Pancreas (tissue), 10 donors: ENCODE measurements at regions not wholly inside any gene's neighbourhood (a gene's known extent, or its start where the extent isn't known, plus 50 kb on each side); places are given as distances from the start of the nearest gene placed in this dataset.

Source experiments
- ATAC-seq, 4 donors: fragments of 200-7000 bp; cut with Tn5 transposase; one replicate each; pipeline versions ENCODE4 v1.8.0 to v1.9.1; 2020; ENCODE audit warnings: mild to moderate bottlenecking in 4 of 4, moderate library complexity in 4 of 4
- DNase-seq, 6 donors: peaks; one replicate each; pipeline ENCODE4 v3.0.0-alpha.2; 2020
- FAIRE-seq: peaks from 2 replicates; lab custom pipeline; 2012; peaks lifted over from hg19 to GRCh38; lab: Jason Lieb, UNC
- H3K27ac ChIP-seq, 4 donors: fragments of 200-600 bp; sonication (generic); 1 replicate in 3 of 4; 2 replicates in 1 of 4; pipeline versions ENCODE4 v1.5.0 to v1.8.0; 2020
- H3K27me3 ChIP-seq, 4 donors: fragments of 200-600 bp; one replicate each; pipeline ENCODE4 v1.8.0; 2021
- H3K36me3 ChIP-seq, 3 donors: fragments of 200-600 bp; sonication (generic) in 1 of 3; one replicate each; pipeline versions ENCODE4 v1.5.0 to v1.8.0; 2020 to 2021
- H3K4me1 ChIP-seq, 3 donors: fragments of 200-600 bp; one replicate each; pipeline ENCODE4 v1.8.0; 2021
- H3K4me3 ChIP-seq, 4 donors: fragments of 200-600 bp; sonication (generic) in 2 of 4; one replicate each; pipeline versions ENCODE4 v1.5.0 to v1.8.0; 2020 to 2021
- H3K9me3 ChIP-seq, 4 donors: fragments of 200-600 bp; one replicate each; pipeline ENCODE4 v1.8.0; 2021
- CTCF ChIP-seq, 4 donors: fragments of 200-600 bp; sonication (generic) in 3 of 4; IDR thresholded peaks; one replicate each; pipeline versions ENCODE4 v1.5.0 to v1.8.0; 2021; ENCODE audit warnings: antibody characterized with exemption in 4 of 4
- WGBS, 2 donors: extraction: QIAGEN DNeasy Blood & Tissue Kit; methylation state at CpG; one replicate each; pipeline ENCODE4 v1.1.7; 2013; 5-methylcytosine and 5-hydroxymethylcytosine counted together
- intact Hi-C, 3 donors: fragments of 100-400 bp; cut with DNase I; formaldehyde crosslinking; loops; one replicate each; pipeline versions ENCODE4 v1.11.1 to v1.14.2; 2022
- donor health status: healthy with polysubstance abuse.
- donor health status: DM: no; HTN: no; CAD: no; lungs with moderate emphysema.
- donor health status: DM: no; HTN: no; CAD: no.
- donor health status: control.
- donor health status: control.
- donor health status: Bipolar disorder and iron deficiency.
- donor health status: DM: yes; HTN: yes; CAD: no.
- donor health status: DM: no; HTN: no; CAD: no.
- donor health status: DM: no; HTN: no; CAD: no.
- donor health status: DM: yes; HTN: yes; CAD: no.

DNA sequence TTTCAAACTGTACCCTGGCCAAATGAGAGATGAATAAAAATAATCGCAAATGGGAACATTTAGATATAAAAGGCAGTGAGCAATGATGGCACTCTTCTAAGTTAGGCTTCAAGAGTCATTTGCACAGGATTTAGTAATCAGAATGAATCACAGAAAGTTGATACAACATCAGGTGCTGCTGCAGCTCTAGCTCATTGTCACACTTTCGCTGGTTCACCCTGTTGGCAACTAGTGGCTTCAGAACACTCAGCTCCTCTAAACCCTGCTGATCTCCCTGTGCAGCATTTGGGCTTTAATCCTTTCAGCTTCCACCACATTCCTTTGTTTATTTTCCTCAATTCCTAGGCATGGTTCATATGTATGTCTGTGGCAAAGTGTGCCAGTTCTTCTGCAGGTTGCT, 2071.2 kb upstream of the CDH6 start:
- Histone ChIP-seq H3K9me3 (no peaks in the 10 kb centered on the region), H3K36me3 (no peaks in the 10 kb centered on the region), H3K27ac (no peak overlapping the region), H3K4me3 (no peak overlapping the region), H3K4me1 (no peaks in the 10 kb centered on the region), H3K27me3 (no peaks in the 10 kb centered on the region)
- FAIRE-seq, result no peak
- no peak for ATAC-seq
- intact Hi-C loops, result no loop called here
- no peak for DNase-seq
- TF ChIP-seq CTCF (IDR thresholded peaks at IDR 0.05), result no peak
- WGBS, 2 donors, result 60 to 64% methylated on average over 2 of the region's 2 CpGs

DNA sequence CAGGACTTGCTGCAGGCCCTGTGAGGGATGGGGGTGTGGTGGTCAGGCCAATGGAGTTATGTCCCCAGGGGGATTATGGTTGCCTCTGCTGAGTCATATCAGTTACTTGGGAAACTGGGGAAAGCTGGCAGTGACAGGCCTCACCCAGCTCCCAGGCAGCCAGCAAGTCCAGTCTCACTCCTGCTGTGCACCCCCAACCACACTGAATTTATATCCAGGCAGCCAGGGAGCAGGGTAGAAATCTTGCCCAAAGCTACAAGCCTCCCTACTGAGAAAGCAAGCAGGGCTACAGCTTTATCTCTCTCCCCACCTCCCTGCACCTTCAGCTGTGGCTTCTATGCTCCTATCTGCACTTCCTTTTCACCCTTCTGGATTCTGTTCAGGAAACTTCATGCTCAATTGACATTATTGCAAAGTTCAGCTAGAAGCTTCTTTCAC, 2076.0 kb upstream of the CDH9 start:
- H3K27ac ChIP-seq, result no peak overlapping the region
- H3K9me3 ChIP-seq, result no peaks in the 10 kb centered on the region
- no peak for TF ChIP-seq CTCF (IDR thresholded peaks at IDR 0.05)
- DNase-seq (no peak), FAIRE-seq (no peak), ATAC-seq (no peak)
- no peaks in the 10 kb centered on the region for H3K4me1 ChIP-seq
- H3K36me3 ChIP-seq, result no peaks in the 10 kb centered on the region
- no peak overlapping the region for H3K4me3 ChIP-seq
- H3K27me3 ChIP-seq, result no peaks in the 10 kb centered on the region
- intact Hi-C loops, result no loop called here

- TF ChIP-seq CTCF (IDR thresholded peaks at IDR 0.05), result no peak
- Histone ChIP-seq H3K27ac (no peak overlapping the region), H3K27me3 (no peaks in the 10 kb centered on the region), H3K9me3 (no peaks in the 10 kb centered on the region), H3K4me3 (no peak overlapping the region), H3K4me1 (no peaks in the 10 kb centered on the region), H3K36me3 (no peaks in the 10 kb centered on the region)
- FAIRE-seq, result no peak
- WGBS, 2 donors, result 92 to 95% methylated on average over 2 of the region's 2 CpGs
- ATAC-seq, result no peak
- intact Hi-C loops, result no loop called here
- DNase-seq, result no peak
Observed at GRCh38 chr5:29113516-29113915, 2075.1 kb upstream of the CDH9 start.

GRCh38 chr5:29099585-29099984, 2061.2 kb upstream of the CDH9 start:
- Histone ChIP-seq H3K36me3 (no peaks in the 10 kb centered on the region), H3K4me3 (no peak overlapping the region), H3K9me3 (no peaks in the 10 kb centered on the region), H3K27ac (no peak overlapping the region), H3K27me3 (no peaks in the 10 kb centered on the region), H3K4me1 (no peaks in the 10 kb centered on the region)
- TF ChIP-seq CTCF (IDR thresholded peaks at IDR 0.05), result no peak
- no peak for FAIRE-seq
- DNase-seq, result no peak
- intact Hi-C loops, result no loop called here
- ATAC-seq, result no peak
- WGBS, 2 donors, result 78 to 89% methylated on average over 3 of the region's 3 CpGs

- Histone ChIP-seq H3K36me3 (no peaks in the 10 kb centered on the region), H3K9me3 (no peaks in the 10 kb centered on the region), H3K4me1 (no peaks in the 10 kb centered on the region), H3K27me3 (no peaks in the 10 kb centered on the region), H3K27ac (no peak overlapping the region), H3K4me3 (no peak overlapping the region)
- TF ChIP-seq CTCF (IDR thresholded peaks at IDR 0.05), result no peak
- ATAC-seq (no peak), DNase-seq (no peak), FAIRE-seq (no peak)
- intact Hi-C loops, result no loop called here
- 45 to 53% methylated on average over 1 of the region's 1 CpG for WGBS, 2 donors
Observed at GRCh38 chr5:29089591-29090130, 2051.3 kb upstream of the CDH9 start.
